NCI-H2196 (cell line): ENCODE measurements at regions not wholly inside any gene's neighbourhood (a gene's known extent, or its start where the extent isn't known, plus 50 kb on each side); places are given as distances from the start of the nearest gene placed in this dataset.

Experiments
- DNase-seq: peaks from one replicate; lab custom pipeline; 2025; ENCODE audit not compliant: unreplicated experiment; lab: John Stamatoyannopoulos, UW

DNA sequence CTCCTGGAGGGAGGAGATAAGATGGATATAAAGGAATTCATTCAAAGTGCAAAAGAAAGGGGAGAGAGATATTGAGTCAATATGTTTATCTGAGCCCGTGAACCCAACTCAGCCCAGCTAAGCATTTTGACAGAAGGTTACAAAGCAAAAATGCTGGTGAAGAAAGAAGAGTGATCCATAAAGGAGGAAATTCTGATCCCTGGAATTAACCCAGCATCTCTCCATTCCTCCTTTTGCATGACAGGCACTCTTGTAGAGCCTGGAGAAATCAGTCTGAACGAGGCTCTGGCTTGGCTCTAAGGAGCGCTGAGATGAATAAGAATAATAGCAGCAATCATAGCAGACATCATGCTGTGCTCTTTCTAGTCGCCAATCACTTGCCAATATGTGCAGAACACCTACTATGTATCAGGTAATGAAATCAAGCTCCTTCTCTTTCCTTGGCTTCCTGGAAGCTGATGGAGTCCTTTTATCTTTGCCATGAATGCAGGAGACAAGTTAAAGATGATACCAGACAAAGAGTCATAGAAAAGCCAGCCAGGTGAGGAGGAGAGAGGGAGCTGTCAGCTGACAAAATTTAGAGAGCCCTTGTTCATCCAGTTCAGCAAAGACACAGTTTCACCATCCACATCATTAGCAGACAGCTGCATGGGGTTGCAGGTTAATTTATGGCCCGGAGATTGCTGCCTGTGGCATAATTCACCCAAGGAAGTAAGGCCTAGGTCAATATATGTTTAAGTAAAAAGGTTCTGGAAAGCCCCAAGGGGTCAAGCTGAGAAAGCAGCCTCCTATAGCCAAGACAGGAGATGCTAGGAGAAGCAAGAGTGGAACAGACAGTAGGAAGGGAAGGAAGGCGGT, 476.5 kb upstream of the TBX3 start:
- peak; percentile 21 for DNase-seq

DNA sequence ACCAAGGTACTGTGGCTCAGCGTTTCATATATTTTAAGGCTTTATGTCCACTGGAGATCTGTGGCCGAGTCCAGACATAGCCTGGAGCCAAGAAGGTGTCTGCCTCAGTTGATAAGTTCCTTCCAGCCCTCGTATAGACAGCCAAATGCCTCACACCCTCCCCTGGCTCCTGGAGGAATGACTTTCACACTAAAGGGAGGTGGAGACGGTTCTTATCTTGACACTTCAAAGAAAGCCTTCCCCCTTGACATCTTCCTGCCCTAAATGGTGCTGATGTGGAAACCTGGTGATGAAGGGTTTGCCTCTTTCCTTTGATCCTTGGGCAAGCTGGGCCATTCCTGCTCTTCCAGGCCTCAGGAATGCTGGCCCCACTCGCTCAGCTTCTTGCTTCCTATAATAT, 474.8 kb upstream of the TBX3 start:
- no peak for DNase-seq

DNA sequence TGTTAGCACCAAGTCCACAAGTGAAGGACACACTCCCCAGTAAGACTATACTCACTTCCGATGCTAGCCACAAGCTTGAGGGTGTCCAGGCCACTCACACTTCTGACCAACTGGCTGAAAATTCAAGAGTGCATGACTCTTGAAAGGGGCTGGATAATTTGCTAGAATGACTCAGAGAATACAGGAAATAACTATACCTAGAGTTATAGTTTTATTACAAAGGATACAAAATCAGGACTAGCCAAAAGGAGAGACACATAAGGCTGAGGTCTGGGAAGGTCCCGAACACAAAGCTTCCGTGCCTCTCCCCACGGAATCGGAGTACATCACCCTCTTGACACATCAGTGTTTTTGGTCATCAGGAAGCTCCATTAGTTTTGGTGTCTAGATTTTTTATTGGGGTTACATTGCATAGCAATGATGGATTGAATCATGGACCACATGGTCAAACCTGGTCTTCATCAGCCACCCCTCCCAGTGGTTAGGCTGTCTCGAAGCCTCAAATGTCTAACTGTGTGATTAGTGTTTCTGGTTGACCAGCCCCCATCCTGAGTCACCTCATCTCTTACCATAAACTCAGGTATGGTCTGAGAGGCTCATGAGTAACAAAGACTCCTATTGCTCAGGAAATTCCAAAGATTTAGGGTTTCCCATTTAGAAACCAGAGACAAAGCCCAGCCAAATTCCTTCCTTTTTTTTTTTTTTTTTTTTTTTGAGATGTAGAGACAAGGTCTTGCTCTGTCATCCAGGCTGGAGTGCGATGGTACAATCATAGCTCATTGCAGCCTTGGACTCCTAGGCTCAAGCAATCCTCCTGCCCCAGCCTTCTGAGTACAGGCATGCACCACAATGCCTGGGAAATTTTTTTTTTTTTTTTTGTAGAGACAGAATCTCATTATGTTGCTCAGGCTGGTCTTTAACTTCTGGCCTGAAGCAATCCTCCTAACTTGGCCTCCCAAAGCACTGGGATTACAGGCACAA, 472.0 kb upstream of the TBX3 start:
- DNase-seq = no peak

DNA sequence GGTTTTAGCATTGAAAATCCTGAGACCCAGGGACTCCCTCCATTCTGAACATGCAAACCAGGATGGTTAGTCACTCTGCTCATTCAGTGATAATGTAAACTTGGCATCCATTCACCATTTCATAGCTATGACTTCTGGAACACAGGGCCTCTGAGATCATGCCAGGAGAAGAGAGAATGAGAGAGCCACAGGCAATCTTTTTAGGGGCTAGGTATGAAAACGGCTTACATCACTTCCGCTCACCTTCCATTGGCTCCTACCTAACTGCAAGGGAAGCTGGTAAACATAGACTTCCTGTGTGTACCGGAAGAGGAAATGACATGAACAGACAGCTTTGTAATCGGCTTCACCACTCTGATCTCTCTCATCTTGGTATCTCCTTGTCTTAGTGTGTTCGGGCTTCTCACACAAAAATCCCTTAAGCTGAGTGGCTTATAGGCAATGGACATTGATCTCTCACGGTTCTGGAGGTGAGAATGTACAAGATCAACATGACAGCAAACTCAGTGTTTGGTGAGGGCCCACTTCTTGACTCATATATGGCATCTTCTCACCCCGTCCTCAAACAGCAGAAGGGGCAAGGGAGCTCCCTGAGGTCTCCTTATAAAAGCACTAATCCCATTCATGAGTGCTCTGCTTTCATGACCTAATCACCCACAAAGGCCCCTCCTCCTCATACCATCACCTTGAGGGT, 465.9 kb upstream of the TBX3 start:
- no peak for DNase-seq

DNA sequence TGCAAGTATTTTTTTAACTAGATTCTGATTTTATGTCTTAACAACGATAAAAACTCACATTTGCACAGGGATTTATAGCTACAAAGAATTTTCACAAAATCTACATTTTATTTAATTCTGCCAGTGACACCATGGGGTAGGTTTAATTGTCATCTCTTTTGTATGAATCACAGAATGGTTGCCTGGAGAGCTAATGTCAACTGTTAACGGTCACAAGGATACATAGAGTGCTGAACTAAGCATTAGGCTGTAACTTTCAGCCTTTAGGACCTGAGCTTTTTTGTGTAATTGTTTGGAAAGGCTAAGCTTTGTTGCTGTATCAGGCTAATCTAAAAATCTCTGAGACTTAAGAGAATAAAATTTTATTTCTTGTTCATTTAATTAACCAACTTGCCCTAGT, 465.3 kb upstream of the TBX3 start:
- DNase-seq = no peak

DNA sequence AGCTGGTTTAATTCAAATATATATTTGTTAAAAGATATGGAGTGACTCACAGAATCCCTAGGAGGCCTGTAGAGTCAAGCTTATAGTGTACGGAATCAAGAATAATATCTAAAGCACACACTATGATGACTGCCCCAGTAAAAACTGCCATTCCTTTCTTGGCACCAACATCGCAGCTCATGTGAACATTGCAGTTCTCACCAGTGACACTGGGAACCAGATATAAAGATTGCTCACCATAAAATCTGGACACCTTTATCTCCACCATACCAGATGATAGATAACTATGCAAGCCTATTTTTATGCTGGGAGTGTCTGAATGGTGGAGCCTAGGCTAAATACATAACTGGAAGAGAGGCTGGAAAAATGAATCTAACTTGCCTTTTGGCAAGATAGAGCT, 463.9 kb upstream of the TBX3 start:
- no peak for DNase-seq

DNA sequence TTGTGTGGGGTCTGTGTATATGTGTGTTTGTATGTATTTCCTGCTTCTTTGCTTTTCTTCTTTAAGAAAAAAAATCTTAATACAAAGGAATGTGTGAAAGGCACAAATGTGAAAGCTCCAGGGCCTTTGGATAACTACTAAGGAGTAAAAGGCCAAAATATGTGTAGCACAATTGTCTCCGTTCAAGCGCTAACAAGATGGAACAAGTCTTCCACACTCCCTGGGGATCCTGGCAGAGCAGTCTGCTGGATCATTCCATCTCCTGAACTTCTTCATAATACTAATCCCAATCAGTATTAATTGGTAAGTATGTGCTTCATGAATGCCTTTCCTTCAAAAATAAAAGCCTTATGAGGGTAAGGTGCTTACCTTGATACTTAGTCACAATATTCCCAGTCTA, 462.5 kb upstream of the TBX3 start:
- no peak for DNase-seq

DNA sequence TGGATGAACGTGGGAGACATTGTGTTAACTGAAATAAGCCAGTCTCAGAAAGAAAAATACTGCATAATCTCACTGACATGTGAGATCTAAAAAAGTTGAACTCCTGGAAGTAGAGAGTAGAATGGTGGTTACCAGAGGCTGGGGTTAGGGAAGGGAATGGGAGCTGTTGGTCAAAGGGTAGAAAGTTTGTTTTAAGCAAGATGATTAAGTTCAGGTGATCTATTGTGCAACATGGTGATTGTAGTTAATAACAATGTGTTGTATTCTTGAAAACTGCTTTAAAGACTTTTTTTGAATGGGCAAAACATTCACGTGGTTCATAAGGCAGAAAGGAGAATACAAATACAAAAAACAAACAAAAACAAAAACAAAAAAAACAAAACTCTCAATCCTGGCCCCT, 460.4 kb upstream of the TBX3 start:
- no peak for DNase-seq

DNA sequence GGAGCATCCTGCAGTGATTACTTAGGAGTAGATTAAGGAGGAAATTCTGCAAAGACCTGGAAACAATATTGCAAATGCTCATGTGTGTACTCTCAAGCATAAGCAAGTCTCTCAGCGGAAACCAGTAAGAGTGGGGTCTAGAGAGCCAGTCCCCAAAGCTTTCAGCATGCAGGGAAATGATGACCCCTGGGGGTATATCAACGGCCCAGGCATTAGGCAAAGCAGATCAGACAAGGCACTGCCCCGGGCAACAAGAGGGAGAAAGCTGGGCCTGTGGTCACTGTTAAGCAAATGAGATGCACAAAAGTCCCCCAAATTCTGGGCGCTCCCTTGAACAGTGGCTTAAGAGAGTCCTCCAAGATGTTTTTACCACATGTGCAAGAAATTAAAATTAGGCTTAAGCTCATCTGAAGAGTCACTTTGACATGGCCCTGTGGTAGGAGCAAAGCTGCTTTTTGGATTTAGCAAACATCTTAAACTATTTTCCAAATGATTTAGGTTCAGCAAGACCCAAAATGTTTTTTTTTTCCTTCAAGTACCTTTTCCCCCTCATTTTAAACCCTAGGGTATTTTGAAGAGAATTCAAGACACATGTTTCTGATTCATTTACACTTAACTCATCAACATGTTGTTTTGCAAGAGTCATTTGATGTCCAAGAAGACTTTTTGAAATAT, 457.1 kb upstream of the TBX3 start:
- DNase-seq = no peak

DNA sequence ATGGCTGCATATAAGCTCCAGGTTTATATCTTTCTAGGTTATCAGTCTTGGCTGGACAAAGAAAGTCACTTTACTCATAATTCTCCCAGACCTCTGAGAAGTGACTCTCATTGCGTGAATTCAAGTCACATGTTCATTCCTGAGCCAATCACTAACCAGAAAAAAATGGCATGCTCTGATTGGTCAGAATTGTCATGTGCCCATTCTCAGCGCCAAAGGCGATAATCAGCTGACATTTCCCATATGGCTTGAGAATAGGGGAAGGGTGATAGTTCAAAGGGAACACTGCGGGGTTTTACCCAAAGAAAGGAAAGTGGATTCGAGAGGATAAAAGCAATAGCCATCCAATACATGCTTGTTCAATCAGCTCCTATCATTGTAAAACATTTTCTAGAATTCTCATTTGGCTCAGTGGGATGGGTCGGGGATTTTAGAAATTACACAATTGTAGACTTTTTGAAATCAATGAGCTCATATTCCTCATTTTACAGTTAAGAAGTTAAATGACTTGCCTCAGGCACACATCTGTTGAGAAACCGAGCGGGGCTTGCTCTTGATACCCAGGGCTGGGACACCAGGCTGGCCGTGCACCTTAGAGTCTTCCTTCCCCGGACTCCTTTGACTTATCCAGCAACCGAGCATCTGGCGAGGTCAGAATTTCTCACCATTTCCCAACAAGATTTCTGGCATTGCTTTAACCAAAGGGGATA, 454.0 kb upstream of the TBX3 start:
- DNase-seq = no peak

DNA sequence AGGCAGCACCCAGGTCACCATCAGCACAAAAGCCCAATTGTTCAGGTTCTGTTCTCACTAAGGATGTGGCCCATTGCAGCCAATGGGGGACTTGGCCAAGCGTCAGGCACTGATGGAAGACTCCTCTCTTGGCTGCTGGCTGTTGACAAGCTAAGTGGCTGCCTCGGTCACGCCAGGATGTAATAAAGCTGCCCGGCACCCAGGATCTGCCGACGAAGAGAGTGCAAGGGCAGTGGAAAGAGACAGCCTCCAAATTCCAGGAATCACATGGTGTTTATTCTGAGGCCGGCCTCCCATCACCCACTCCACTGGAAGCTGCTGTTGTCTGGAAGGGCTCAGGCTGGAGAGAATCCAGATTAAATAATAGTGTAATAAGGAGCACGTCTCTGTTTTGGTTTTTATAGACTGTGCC, 451.8 kb upstream of the TBX3 start:
- peak; percentile 93 for DNase-seq

DNA sequence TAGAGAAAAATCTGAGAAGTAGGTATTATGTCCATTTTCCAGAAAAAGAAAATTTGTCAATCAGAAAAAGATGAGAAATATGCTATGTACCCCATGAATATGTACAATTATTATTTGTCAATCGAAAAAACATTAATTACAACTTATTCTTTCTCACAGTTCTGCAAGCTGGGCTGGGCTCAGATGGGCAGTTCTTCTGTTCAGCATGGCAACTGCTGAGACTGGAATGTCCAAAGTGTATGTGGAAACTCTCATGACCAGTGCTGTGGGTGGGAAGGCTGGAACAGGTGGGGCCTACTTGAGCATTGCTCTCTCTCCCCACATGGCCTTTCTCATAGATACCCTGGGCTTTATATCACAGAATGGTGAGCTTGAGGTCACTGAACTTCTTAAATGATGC, 450.3 kb upstream of the TBX3 start:
- DNase-seq = no peak

DNA sequence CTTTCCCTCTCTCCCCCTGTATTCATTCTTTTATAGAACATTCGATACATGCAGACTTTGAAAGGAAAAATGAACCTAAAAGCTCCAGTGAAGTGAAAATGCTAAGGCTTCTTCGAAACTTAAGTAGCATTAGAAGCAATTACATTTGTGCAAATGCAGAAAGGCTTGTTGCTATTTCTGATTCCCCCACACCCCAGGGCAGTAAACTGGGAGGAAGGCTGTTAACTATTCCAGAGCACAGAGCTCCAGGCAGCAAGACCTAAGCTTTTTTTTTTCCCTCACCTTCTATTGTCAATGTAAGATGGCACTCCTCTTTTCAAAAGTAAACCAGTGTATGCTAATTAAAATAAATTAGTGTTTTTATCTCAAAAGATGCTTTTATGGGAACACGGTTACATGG, 448.9 kb upstream of the TBX3 start:
- DNase-seq = no peak

DNA sequence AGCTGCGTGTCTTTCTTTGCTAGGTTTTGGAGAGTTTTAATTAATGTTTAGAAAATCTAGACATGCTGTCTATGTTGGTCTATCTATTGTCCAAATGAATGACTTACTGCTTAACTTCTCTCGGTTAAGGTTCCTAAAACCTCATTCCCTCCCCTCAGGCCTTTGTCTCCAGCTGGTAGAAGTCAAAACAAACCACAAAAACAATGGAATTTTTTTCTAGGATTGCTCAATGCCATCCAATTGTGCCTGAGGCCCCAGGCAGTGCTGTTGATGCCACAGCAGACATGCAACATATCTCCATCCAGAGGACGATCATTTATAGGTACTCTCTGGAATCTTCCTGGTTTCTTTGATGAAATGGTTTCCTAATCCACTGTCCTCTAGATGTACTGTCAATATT, 448.2 kb upstream of the TBX3 start:
- DNase-seq = no peak

DNA sequence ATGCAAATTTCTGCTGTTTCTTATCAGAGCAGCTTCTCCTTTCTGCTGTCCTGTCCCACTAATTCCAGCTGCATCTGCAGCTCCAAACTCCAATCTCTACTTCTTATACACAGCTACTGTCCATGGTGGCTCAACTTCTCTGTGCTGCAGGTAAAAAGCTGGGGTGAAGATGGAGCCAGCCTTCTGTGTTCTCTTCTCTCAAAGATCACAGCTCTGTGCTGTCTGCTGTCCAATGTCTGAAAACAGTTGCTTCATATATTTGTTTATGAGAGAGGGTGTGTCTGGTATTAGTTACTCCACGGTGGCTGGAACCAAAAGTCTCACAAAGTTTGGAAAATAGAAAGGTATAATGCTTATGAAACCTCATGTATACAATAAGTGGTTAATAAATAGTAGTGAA, 445.8 kb upstream of the TBX3 start:
- no peak for DNase-seq

DNA sequence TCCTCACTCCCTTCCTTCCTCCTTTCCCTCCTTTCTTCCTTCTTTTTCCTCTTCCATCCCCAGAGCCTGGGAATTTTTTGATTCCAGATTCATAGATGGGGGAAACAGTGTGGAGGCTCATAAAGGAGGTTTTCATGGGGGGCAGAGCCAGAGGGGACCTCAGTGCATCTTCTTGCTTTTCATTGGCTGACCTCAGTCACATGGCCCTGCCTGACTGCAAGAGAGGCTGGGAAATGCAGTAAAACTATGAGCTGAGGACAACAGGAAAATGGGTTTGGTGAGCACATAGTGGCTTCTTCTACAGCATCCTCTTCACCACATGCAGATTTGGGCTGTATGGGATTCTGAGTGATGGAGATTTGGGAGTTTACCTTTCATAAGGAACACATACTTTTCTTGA, 437.1 kb upstream of the TBX3 start:
- DNase-seq = no peak

DNA sequence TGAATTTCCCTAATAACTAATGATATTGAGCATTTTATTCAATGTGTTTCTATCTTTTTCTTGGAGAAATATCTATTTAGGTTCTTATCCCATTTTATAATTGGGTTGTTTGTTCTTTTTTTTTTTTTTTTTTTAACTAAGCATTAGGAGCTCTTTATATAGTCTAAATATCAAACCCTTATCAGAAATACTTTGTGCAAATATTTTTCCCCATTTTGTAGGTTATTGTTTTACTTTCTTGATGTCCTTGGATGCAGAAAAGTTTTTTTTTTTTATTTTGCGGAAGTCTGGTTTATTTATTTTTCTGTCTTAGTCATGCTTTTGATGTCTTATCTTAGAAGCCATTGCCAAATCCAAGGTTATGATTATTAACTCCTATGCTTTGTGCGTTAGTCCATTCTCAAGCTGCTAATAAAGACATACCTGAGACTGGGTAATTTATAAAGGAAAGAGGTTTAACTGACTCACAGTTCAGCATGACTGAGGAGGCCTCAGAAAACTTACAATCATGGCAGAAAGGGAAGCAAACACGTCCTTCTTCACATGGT, 434.3 kb upstream of the TBX3 start:
- no peak for DNase-seq

DNA sequence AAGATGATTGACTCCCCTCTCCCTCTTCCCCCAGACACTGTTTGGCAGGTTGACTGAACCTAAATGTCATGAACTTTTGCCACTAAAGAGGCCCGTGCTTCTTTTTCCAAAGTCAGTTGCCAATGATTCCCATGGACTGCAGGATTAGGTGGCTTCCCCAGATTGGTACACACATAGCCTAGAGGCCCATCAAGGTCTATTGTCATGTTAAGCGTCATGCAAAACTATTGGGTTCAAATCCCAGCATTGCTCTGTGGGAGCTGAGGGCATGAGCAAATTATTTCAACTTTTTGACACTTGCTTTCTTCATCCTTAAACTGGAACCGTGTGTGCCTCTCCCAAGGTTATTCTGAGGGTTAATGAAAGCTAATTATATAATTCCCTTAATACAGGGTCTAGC, 430.2 kb upstream of the TBX3 start:
- no peak for DNase-seq

DNA sequence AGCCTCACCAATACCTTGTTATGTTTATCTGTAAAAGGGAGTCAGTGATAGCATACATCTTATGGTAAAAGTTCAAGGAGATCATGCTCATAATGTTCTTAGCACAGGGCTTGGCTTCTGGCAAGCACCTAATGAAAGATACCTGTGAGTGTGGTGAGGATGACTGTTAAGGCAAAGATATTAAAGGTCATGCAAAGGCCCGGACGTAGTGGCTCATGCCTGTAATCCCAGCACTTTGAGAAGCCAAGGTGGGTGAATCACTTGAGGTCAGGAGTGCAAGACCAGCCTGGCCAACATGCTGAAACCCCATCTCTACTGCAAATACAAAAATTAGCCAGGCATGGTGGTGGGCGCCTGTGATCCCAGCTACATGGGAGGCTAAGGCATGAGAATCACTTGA, 425.9 kb upstream of the TBX3 start:
- no peak for DNase-seq
